MM.1S (cell line): ENCODE measurements at regions not wholly inside any gene's neighbourhood (a gene's known extent, or its start where the extent isn't known, plus 50 kb on each side); places are given as distances from the start of the nearest gene placed in this dataset.

ENCODE experiments used
- EZH2 ChIP-seq: fragments of 300-600 bp; sonication (generic); optimal IDR thresholded peaks from 2 replicates; pipeline ENCODE3; 2017; ENCODE audit warnings: low read depth, mild to moderate bottlenecking, antibody characterized with exemption, low read length, mixed read lengths
- EZH2phosphoT487 ChIP-seq: fragments of 300-600 bp; sonication (generic); IDR thresholded peaks from 2 replicates; pipeline ENCODE4 v1.6.1; 2018; ENCODE audit warnings: antibody characterized with exemption, low read length
- TF ChIP-seq, protein P1 (sequence below): fragments of 300-600 bp; sonication (generic); IDR thresholded peaks from 2 replicates; pipeline ENCODE4 v1.5.1; 2016; ENCODE audit warnings: antibody characterized with exemption, low read length, mixed read lengths

DNA sequence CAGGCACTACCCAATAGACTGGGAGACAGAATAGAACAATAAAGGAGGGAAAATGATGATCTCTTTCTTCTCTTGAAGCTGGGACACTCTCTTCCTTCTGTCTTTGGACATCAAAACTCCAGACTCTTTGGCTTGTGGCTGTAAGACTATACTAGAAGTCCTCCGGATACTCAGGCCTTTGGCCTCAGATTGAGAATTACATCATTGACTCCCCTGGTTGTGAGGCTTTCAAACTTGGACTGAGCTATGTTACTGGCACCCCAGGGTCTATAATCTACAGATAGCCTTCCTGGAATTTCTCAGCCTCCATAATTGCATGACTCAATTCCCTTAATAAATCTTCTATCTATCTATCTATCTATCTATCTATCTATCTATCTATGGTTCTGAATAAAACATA, 294.2 kb upstream of the CT83 start:
- TF ChIP-seq, protein P1, sequence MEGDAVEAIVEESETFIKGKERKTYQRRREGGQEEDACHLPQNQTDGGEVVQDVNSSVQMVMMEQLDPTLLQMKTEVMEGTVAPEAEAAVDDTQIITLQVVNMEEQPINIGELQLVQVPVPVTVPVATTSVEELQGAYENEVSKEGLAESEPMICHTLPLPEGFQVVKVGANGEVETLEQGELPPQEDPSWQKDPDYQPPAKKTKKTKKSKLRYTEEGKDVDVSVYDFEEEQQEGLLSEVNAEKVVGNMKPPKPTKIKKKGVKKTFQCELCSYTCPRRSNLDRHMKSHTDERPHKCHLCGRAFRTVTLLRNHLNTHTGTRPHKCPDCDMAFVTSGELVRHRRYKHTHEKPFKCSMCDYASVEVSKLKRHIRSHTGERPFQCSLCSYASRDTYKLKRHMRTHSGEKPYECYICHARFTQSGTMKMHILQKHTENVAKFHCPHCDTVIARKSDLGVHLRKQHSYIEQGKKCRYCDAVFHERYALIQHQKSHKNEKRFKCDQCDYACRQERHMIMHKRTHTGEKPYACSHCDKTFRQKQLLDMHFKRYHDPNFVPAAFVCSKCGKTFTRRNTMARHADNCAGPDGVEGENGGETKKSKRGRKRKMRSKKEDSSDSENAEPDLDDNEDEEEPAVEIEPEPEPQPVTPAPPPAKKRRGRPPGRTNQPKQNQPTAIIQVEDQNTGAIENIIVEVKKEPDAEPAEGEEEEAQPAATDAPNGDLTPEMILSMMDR: no peak
- TF ChIP-seq EZH2: no peak
- no peak for TF ChIP-seq EZH2phosphoT487
